GM12878 (cell line): ENCODE measurements at regions not wholly inside any gene's neighbourhood (a gene's known extent, or its start where the extent isn't known, plus 50 kb on each side); places are given as distances from the start of the nearest gene placed in this dataset.

Experiments used
- CEBPB ChIP-seq, 2 experiments: fragments of 150-350 bp in 1 of 2; IDR thresholded peaks; 2 replicates each; pipeline ENCODE4 v1.6.1; 2012 to 2014; ENCODE audit warnings: low read depth in 2 of 2, low read length in 2 of 2, borderline replicate concordance in 1 of 2, inconsistent platforms in 1 of 2
- POLR2AphosphoS5 ChIP-seq: IDR thresholded peaks from 2 replicates; pipeline ENCODE4 v1.6.1; 2011; ENCODE audit warnings: mild to moderate bottlenecking, low read length, inconsistent platforms
- TF ChIP-seq, protein P1 (sequence below), 3 experiments: IDR thresholded peaks in 2 of 3; conservative IDR thresholded peaks in 1 of 3; 2 replicates each; pipeline ENCODE4 v1.5.1; 2011; ENCODE audit warnings: low read depth in 3 of 3, low read length in 3 of 3, mild to moderate bottlenecking in 3 of 3, control low read depth in 2 of 3, moderate library complexity in 2 of 3, inconsistent platforms in 1 of 3, mixed read lengths in 1 of 3; ENCODE audit not compliant: control insufficient read depth in 2 of 3, insufficient read depth in 1 of 3; ENCODE audit errors: extremely low read depth in 1 of 3
- TF ChIP-seq, protein P2 (sequence below): IDR thresholded peaks from 2 replicates; pipeline ENCODE4 v1.6.1; 2012; ENCODE audit warnings: mild to moderate bottlenecking, low read depth, low read length
- TF ChIP-seq, protein P3 (sequence below): fragments of 450-650 bp; formaldehyde crosslinking; IDR thresholded peaks from 2 replicates; pipeline ENCODE4 v1.5.0; 2022; ENCODE audit warnings: mild to moderate bottlenecking, missing genetic modification characterization
- TF ChIP-seq, protein P4 (sequence below): IDR thresholded peaks from 2 replicates; pipeline ENCODE4 v1.6.1; 2012; ENCODE audit warnings: low read depth, low read length, improper control_type of control experiment

DNA sequence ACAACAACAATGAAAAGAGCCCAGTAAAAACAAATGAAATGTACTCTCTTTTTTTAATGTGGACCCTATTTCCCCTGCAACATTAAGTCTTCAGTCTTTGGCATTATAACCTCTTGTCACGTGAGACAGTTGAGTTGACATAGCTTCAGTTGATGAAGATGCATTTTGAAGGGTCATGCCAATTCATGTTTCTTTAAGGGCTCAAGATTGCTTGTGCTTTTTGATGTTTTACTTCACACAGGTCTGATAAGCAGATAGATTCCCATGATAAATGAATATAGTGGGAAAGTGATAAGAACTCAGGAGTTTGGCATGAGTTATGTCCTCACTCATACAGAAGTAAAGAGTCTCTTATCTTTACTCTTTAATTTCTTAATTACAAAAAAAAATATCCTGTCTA is 229.4 kb downstream of the SNCAIP start:
- TF ChIP-seq, protein P1, sequence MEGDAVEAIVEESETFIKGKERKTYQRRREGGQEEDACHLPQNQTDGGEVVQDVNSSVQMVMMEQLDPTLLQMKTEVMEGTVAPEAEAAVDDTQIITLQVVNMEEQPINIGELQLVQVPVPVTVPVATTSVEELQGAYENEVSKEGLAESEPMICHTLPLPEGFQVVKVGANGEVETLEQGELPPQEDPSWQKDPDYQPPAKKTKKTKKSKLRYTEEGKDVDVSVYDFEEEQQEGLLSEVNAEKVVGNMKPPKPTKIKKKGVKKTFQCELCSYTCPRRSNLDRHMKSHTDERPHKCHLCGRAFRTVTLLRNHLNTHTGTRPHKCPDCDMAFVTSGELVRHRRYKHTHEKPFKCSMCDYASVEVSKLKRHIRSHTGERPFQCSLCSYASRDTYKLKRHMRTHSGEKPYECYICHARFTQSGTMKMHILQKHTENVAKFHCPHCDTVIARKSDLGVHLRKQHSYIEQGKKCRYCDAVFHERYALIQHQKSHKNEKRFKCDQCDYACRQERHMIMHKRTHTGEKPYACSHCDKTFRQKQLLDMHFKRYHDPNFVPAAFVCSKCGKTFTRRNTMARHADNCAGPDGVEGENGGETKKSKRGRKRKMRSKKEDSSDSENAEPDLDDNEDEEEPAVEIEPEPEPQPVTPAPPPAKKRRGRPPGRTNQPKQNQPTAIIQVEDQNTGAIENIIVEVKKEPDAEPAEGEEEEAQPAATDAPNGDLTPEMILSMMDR (IDR thresholded peaks at IDR 0.05 in 2 of 3, conservative IDR thresholded peaks at IDR 0.05 in 1 of 3; ENCODE audit: control insufficient read depth in 2 of 3, extremely low read depth in 1 of 3, insufficient read depth in 1 of 3, low read depth in 3 of 3, low read length in 3 of 3) = no peak
- TF ChIP-seq, protein P2, sequence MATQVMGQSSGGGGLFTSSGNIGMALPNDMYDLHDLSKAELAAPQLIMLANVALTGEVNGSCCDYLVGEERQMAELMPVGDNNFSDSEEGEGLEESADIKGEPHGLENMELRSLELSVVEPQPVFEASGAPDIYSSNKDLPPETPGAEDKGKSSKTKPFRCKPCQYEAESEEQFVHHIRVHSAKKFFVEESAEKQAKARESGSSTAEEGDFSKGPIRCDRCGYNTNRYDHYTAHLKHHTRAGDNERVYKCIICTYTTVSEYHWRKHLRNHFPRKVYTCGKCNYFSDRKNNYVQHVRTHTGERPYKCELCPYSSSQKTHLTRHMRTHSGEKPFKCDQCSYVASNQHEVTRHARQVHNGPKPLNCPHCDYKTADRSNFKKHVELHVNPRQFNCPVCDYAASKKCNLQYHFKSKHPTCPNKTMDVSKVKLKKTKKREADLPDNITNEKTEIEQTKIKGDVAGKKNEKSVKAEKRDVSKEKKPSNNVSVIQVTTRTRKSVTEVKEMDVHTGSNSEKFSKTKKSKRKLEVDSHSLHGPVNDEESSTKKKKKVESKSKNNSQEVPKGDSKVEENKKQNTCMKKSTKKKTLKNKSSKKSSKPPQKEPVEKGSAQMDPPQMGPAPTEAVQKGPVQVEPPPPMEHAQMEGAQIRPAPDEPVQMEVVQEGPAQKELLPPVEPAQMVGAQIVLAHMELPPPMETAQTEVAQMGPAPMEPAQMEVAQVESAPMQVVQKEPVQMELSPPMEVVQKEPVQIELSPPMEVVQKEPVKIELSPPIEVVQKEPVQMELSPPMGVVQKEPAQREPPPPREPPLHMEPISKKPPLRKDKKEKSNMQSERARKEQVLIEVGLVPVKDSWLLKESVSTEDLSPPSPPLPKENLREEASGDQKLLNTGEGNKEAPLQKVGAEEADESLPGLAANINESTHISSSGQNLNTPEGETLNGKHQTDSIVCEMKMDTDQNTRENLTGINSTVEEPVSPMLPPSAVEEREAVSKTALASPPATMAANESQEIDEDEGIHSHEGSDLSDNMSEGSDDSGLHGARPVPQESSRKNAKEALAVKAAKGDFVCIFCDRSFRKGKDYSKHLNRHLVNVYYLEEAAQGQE = no peak
- TF ChIP-seq, protein P3, sequence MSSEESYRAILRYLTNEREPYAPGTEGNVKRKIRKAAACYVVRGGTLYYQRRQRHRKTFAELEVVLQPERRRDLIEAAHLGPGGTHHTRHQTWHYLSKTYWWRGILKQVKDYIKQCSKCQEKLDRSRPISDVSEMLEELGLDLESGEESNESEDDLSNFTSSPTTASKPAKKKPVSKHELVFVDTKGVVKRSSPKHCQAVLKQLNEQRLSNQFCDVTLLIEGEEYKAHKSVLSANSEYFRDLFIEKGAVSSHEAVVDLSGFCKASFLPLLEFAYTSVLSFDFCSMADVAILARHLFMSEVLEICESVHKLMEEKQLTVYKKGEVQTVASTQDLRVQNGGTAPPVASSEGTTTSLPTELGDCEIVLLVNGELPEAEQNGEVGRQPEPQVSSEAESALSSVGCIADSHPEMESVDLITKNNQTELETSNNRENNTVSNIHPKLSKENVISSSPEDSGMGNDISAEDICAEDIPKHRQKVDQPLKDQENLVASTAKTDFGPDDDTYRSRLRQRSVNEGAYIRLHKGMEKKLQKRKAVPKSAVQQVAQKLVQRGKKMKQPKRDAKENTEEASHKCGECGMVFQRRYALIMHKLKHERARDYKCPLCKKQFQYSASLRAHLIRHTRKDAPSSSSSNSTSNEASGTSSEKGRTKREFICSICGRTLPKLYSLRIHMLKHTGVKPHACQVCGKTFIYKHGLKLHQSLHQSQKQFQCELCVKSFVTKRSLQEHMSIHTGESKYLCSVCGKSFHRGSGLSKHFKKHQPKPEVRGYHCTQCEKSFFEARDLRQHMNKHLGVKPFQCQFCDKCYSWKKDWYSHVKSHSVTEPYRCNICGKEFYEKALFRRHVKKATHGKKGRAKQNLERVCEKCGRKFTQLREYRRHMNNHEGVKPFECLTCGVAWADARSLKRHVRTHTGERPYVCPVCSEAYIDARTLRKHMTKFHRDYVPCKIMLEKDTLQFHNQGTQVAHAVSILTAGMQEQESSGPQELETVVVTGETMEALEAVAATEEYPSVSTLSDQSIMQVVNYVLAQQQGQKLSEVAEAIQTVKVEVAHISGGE (CRISPR knock-in tag) = no peak
- TF ChIP-seq, protein P4, sequence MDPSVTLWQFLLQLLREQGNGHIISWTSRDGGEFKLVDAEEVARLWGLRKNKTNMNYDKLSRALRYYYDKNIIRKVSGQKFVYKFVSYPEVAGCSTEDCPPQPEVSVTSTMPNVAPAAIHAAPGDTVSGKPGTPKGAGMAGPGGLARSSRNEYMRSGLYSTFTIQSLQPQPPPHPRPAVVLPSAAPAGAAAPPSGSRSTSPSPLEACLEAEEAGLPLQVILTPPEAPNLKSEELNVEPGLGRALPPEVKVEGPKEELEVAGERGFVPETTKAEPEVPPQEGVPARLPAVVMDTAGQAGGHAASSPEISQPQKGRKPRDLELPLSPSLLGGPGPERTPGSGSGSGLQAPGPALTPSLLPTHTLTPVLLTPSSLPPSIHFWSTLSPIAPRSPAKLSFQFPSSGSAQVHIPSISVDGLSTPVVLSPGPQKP = no peak
- TF ChIP-seq POLR2AphosphoS5 (no peak), CEBPB (IDR thresholded peaks at IDR 0.05; ENCODE audit: borderline replicate concordance in 1 of 2, low read depth in 2 of 2, low read length in 2 of 2) (no peak)
